Activated B cell treated with CpG ODN at 0.5 μM for 24 hours (primary cell): ENCODE measurements at regions not wholly inside any gene's neighbourhood (a gene's known extent, or its start where the extent isn't known, plus 50 kb on each side); places are given as distances from the start of the nearest gene placed in this dataset.

Experiments
- ATAC-seq: fragments of 200-7000 bp; cut with Tn5 transposase; one replicate; pipeline ENCODE4 v1.10.0; 2021; ENCODE audit warnings: low read depth, mild to moderate bottlenecking, moderate library complexity
- CTCF ChIA-PET: fragments of 350-600 bp; sonication (Branson Sonifier 250); formaldehyde crosslinking; loops from one replicate; lab custom pipeline; 2021; ENCODE audit warnings: antibody characterized with exemption; lab: Charles Lee
- POLR2A ChIA-PET: fragments of 350-600 bp; sonication (Branson Sonifier 250); formaldehyde crosslinking; loops from one replicate; lab custom pipeline; 2021; ENCODE audit warnings: antibody characterized with exemption; lab: Charles Lee
- DNase-seq: peaks from one replicate; pipeline ENCODE4 v3.0.0; 2022
- H3K27ac Mint-ChIP-seq: one replicate; pipeline ENCODE4 v1.8.0; 2020; ENCODE audit warnings: mixed read lengths
- H3K27me3 Mint-ChIP-seq: one replicate; pipeline ENCODE4 v1.8.0; 2021; ENCODE audit warnings: mixed read lengths
- H3K36me3 Mint-ChIP-seq: one replicate; pipeline ENCODE4 v1.8.0; 2021; ENCODE audit warnings: low read depth, mixed read lengths
- H3K4me1 Mint-ChIP-seq: one replicate; pipeline ENCODE4 v1.8.0; 2021; ENCODE audit warnings: mixed read lengths
- H3K4me3 Mint-ChIP-seq: one replicate; pipeline ENCODE4 v1.8.0; 2020; ENCODE audit warnings: mild to moderate bottlenecking, mixed read lengths
- H3K9me3 Mint-ChIP-seq: one replicate; pipeline ENCODE4 v1.8.0; 2020; ENCODE audit warnings: mixed read lengths
- CTCF ChIP-seq: fragments of 200-600 bp; IDR thresholded peaks from one replicate; pipeline ENCODE4 v1.8.0; 2022; ENCODE audit warnings: antibody characterized with exemption, mild to moderate bottlenecking
- intact Hi-C: fragments of 100-400 bp; cut with micrococcal nuclease; formaldehyde crosslinking; loops from one replicate; pipeline ENCODE4 v1.15.1; 2024

- Mint-ChIP-seq H3K9me3 (peaks cover 3% of the 10 kb centered on the region), H3K27me3 (no peaks in the 10 kb centered on the region), H3K36me3 (no peaks in the 10 kb centered on the region), H3K4me3 (no peak overlapping the region), H3K4me1 (no peaks in the 10 kb centered on the region), H3K27ac (no peak overlapping the region)
- TF ChIP-seq CTCF = no peak
- no peak for DNase-seq
- ChIA-PET CTCF (no interaction called here), POLR2A (no interaction called here)
- intact Hi-C loops = no loop called here
- ATAC-seq = no peak
Measured at GRCh38 chr3:5799398-5799797, 611.9 kb downstream of the EDEM1 start.

GRCh38 chr3:5800965-5801364 lies 613.5 kb downstream of the EDEM1 start:
- ATAC-seq = no peak
- CTCF ChIA-PET = no interaction called here
- TF ChIP-seq CTCF = no peak
- H3K27me3 Mint-ChIP-seq = no peaks in the 10 kb centered on the region
- peaks cover 3% of the 10 kb centered on the region for H3K9me3 Mint-ChIP-seq
- H3K4me3 Mint-ChIP-seq = no peak overlapping the region
- POLR2A ChIA-PET = no interaction called here
- no peaks in the 10 kb centered on the region for H3K36me3 Mint-ChIP-seq
- no peak overlapping the region for H3K27ac Mint-ChIP-seq
- H3K4me1 Mint-ChIP-seq = no peaks in the 10 kb centered on the region
- no peak for DNase-seq
- intact Hi-C loops = no loop called here

- Mint-ChIP-seq H3K4me3 (no peak overlapping the region), H3K36me3 (no peaks in the 10 kb centered on the region), H3K27ac (no peak overlapping the region), H3K4me1 (no peaks in the 10 kb centered on the region), H3K27me3 (no peaks in the 10 kb centered on the region), H3K9me3 (peaks cover 3% of the 10 kb centered on the region)
- ATAC-seq = no peak
- DNase-seq = no peak
- POLR2A ChIA-PET = no interaction called here
- no peak for TF ChIP-seq CTCF
- CTCF ChIA-PET = no interaction called here
- intact Hi-C loops = loop anchor here (2.0 kb wide), 1 partner anchor 993 kb away; no protein-coding TSS in a partner anchor
Measured at GRCh38 chr3:5806192-5806591, 618.7 kb downstream of the EDEM1 start.

- H3K27ac Mint-ChIP-seq = no peak overlapping the region
- H3K27me3 Mint-ChIP-seq = no peaks in the 10 kb centered on the region
- no peak for DNase-seq
- intact Hi-C loops = no loop called here
- no peak overlapping the region for H3K4me3 Mint-ChIP-seq
- no peaks in the 10 kb centered on the region for H3K9me3 Mint-ChIP-seq
- no peaks in the 10 kb centered on the region for H3K36me3 Mint-ChIP-seq
- ChIA-PET CTCF (no interaction called here), POLR2A (no interaction called here)
- no peak for ATAC-seq
- no peak for TF ChIP-seq CTCF
- H3K4me1 Mint-ChIP-seq = no peaks in the 10 kb centered on the region
Measured at GRCh38 chr3:5809586-5810246, 622.2 kb downstream of the EDEM1 start.

GRCh38 chr3:5811016-5811415 lies 623.5 kb downstream of the EDEM1 start:
- no peak for ATAC-seq
- intact Hi-C loops = no loop called here
- ChIA-PET CTCF (no interaction called here), POLR2A (no interaction called here)
- H3K27ac Mint-ChIP-seq = no peak overlapping the region
- H3K9me3 Mint-ChIP-seq = no peaks in the 10 kb centered on the region
- DNase-seq = no peak
- no peak overlapping the region for H3K4me3 Mint-ChIP-seq
- no peaks in the 10 kb centered on the region for H3K4me1 Mint-ChIP-seq
- no peaks in the 10 kb centered on the region for H3K36me3 Mint-ChIP-seq
- TF ChIP-seq CTCF = no peak
- no peaks in the 10 kb centered on the region for H3K27me3 Mint-ChIP-seq
